GM23338 (cell line): ENCODE measurements at regions not wholly inside any gene's neighbourhood (a gene's known extent, or its start where the extent isn't known, plus 50 kb on each side); places are given as distances from the start of the nearest gene placed in this dataset.

Source experiments
- CREB1 ChIP-seq: fragments of 250-450 bp; sonication (Bioruptor Pico); IDR thresholded peaks from 2 replicates; pipeline ENCODE4 v1.5.0; 2020; ENCODE audit warnings: low read depth, mild to moderate bottlenecking, moderate library complexity
- CTCF ChIP-seq, 2 experiments: fragments of 200-600 bp in 1 of 2; sonication (generic) in 1 of 2; conservative IDR thresholded peaks; 2 replicates each; pipeline versions ENCODE4 v1.5.1 to v1.6.1; 2016 to 2017; ENCODE audit warnings: antibody characterized with exemption in 2 of 2, low read depth in 2 of 2, mild to moderate bottlenecking in 2 of 2, moderate library complexity in 1 of 2
- ETS1 ChIP-seq: IDR thresholded peaks from 2 replicates; pipeline ENCODE4 v1.6.1; 2016; ENCODE audit warnings: antibody characterized with exemption
- EZH2 ChIP-seq: fragments of 200-600 bp; sonication (generic); IDR thresholded peaks from one replicate; pipeline ENCODE4 v1.8.0; 2017; ENCODE audit warnings: antibody characterized with exemption, mild to moderate bottlenecking, low read depth; ENCODE audit not compliant: unreplicated experiment
- EZH2phosphoT487 ChIP-seq: fragments of 200-600 bp; sonication (generic); IDR thresholded peaks from one replicate; pipeline ENCODE4 v1.8.1; 2018; ENCODE audit warnings: antibody characterized with exemption; ENCODE audit not compliant: unreplicated experiment
- JUNB ChIP-seq: IDR thresholded peaks from one replicate; pipeline ENCODE4 v1.6.1; 2016; ENCODE audit warnings: antibody characterized with exemption; ENCODE audit not compliant: unreplicated experiment
- NANOG ChIP-seq: IDR thresholded peaks from 2 replicates; pipeline ENCODE4 v1.6.1; 2016; ENCODE audit warnings: antibody characterized with exemption, borderline replicate concordance
- POLR2AphosphoS5 ChIP-seq: IDR thresholded peaks from 2 replicates; pipeline ENCODE4 v1.6.1; 2016; ENCODE audit warnings: antibody characterized with exemption, low read depth
- REST ChIP-seq: IDR thresholded peaks from one replicate; pipeline ENCODE4 v1.6.1; 2018; ENCODE audit warnings: antibody characterized with exemption; ENCODE audit not compliant: unreplicated experiment
- ZNF331 ChIP-seq: fragments of 250-450 bp; sonication (Bioruptor Pico); IDR thresholded peaks from 2 replicates; pipeline ENCODE4 v1.5.0; 2020; ENCODE audit warnings: low read depth, mild to moderate bottlenecking, moderate library complexity

- no peak for TF ChIP-seq CTCF (conservative IDR thresholded peaks at IDR 0.05; ENCODE audit: low read depth in 2 of 2)
- TF ChIP-seq EZH2, result no peak
- no peak for TF ChIP-seq POLR2AphosphoS5
- TF ChIP-seq JUNB, result no peak
- TF ChIP-seq REST, result no peak
- no peak for TF ChIP-seq ETS1
- TF ChIP-seq CREB1, result no peak
- no peak for TF ChIP-seq EZH2phosphoT487
- TF ChIP-seq ZNF331 (CRISPR knock-in tag), result no peak
- TF ChIP-seq NANOG, result no peak
These were observed 114.8 kb upstream of the CST7 start for GRCh38 chr20:24834310-24834709.
